ENCODE measurements at regions not wholly inside any gene's neighbourhood (a gene's known extent, or its start where the extent isn't known, plus 50 kb on each side); places are given as distances from the start of the nearest gene placed in this dataset.

DNA sequence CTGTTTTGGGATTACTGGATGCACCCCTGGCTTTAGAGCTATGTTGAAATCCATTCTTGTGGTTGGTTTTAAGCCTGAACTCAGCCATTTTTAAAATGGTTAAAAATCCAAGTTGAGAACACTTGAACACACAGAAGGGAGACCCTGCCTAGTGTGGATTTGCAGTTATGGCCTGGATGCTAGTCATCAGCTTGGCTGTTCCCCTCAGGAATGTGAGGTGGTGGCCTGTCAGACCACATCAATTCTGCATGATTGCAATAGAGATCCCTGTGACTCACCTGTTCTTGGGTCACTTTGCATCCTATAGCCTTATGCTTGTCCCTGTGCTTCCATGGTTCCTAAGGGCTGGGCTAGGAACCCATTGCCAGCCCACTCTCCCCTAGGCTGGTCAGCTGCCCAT lies 454.1 kb downstream of the ATP23 start:
- TF ChIP-seq, protein P1, sequence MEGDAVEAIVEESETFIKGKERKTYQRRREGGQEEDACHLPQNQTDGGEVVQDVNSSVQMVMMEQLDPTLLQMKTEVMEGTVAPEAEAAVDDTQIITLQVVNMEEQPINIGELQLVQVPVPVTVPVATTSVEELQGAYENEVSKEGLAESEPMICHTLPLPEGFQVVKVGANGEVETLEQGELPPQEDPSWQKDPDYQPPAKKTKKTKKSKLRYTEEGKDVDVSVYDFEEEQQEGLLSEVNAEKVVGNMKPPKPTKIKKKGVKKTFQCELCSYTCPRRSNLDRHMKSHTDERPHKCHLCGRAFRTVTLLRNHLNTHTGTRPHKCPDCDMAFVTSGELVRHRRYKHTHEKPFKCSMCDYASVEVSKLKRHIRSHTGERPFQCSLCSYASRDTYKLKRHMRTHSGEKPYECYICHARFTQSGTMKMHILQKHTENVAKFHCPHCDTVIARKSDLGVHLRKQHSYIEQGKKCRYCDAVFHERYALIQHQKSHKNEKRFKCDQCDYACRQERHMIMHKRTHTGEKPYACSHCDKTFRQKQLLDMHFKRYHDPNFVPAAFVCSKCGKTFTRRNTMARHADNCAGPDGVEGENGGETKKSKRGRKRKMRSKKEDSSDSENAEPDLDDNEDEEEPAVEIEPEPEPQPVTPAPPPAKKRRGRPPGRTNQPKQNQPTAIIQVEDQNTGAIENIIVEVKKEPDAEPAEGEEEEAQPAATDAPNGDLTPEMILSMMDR (IDR thresholded peaks at IDR 0.05) = no peak
- TF ChIP-seq ZFX (IDR thresholded peaks at IDR 0.05; ENCODE audit: borderline replicate concordance) = no peak
